ENCODE measurements at regions not wholly inside any gene's neighbourhood (a gene's known extent, or its start where the extent isn't known, plus 50 kb on each side); places are given as distances from the start of the nearest gene placed in this dataset.

DNA sequence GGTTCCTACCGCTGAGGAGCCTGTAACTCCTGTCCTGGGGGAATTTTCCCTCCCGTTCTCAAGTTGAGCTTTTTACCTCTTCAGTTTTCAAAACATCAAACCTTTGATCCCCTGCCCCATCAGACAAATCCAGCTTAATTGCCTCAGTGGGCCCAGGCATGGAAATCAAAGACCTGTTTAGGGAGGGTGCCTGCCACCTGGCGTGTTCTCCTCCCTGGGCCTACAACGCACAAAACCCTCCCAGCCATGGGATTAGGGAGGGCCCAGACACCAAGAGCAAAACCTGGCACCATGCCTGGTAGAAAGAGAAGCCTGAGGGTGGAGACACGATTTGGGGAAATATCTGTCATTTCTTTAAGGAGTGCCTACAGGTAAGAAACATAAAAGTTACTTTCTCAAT lies 672.9 kb downstream of the BCL11B start:
- WGBS (ENCODE audit: low lambda C conversion rate, missing lambda C conversion rate), result 66% methylated on average over 5 of the region's 5 CpGs
- H4K20me1 ChIP-seq (ENCODE audit: insufficient read depth, poor library complexity, severe bottlenecking), result no peaks in the 10 kb centered on the region
- H3K9me2 ChIP-seq (replicated peaks; ENCODE audit: insufficient read depth), result no peaks in the 10 kb centered on the region
- H3K4me2 ChIP-seq, result no peak overlapping the region
- H3K27me3 ChIP-seq, result no peaks in the 10 kb centered on the region
- no peak for DNase-seq (ENCODE audit: low spot score)
- H3K27ac ChIP-seq, result no peak overlapping the region
- no peaks in the 10 kb centered on the region for H3K79me2 ChIP-seq
- H3K9me3 ChIP-seq (ENCODE audit: low read depth), result no peaks in the 10 kb centered on the region
- no peak overlapping the region for H2AFZ ChIP-seq
- no peaks in the 10 kb centered on the region for H3K4me1 ChIP-seq (ENCODE audit: insufficient read depth)
- H3K4me3 ChIP-seq, result no peak overlapping the region
- no peak for TF ChIP-seq EZH2 (IDR thresholded peaks at IDR 0.05; ENCODE audit: borderline replicate concordance)
- TF ChIP-seq EZH2phosphoT487 (IDR thresholded peaks at IDR 0.05; ENCODE audit: low read depth, severe bottlenecking, unreplicated experiment), result no peak
- TF ChIP-seq, protein P1, sequence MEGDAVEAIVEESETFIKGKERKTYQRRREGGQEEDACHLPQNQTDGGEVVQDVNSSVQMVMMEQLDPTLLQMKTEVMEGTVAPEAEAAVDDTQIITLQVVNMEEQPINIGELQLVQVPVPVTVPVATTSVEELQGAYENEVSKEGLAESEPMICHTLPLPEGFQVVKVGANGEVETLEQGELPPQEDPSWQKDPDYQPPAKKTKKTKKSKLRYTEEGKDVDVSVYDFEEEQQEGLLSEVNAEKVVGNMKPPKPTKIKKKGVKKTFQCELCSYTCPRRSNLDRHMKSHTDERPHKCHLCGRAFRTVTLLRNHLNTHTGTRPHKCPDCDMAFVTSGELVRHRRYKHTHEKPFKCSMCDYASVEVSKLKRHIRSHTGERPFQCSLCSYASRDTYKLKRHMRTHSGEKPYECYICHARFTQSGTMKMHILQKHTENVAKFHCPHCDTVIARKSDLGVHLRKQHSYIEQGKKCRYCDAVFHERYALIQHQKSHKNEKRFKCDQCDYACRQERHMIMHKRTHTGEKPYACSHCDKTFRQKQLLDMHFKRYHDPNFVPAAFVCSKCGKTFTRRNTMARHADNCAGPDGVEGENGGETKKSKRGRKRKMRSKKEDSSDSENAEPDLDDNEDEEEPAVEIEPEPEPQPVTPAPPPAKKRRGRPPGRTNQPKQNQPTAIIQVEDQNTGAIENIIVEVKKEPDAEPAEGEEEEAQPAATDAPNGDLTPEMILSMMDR (IDR thresholded peaks at IDR 0.05; ENCODE audit: poor library complexity), result no peak
- no peaks in the 10 kb centered on the region for H3K36me3 ChIP-seq (replicated peaks; ENCODE audit: insufficient read depth, low read depth)

DNA sequence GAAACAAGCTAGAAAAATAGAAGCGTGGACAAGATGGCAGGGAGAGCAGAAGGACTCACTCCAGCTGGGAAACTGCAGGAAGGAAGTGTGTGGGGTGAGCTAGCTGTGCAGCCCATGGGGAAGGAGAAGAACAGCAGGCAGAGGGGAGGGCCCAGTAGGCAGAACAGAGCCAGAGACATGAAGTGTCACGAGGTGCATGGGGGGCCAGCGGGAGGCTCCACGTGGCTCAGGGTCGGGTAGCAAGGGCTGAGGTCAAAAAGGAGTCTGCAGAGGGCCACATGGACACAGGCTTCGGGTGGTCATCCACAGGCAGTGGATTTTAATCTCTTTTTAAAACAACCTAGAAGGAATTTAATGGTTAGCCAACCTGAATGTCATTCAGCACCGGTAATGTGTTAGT lies 669.0 kb downstream of the BCL11B start:
- Histone ChIP-seq H3K27me3 (no peaks in the 10 kb centered on the region), H3K4me2 (no peak overlapping the region), H3K9me3 (ENCODE audit: low read depth) (no peaks in the 10 kb centered on the region), H3K27ac (no peak overlapping the region), H4K20me1 (ENCODE audit: insufficient read depth, poor library complexity, severe bottlenecking) (no peaks in the 10 kb centered on the region), H3K79me2 (no peaks in the 10 kb centered on the region), H2AFZ (no peak overlapping the region), H3K36me3 (replicated peaks; ENCODE audit: insufficient read depth, low read depth) (no peaks in the 10 kb centered on the region), H3K4me1 (ENCODE audit: insufficient read depth) (no peaks in the 10 kb centered on the region), H3K4me3 (no peak overlapping the region), H3K9me2 (replicated peaks; ENCODE audit: insufficient read depth) (no peaks in the 10 kb centered on the region)
- no peak for DNase-seq (ENCODE audit: low spot score)
- TF ChIP-seq EZH2phosphoT487 (IDR thresholded peaks at IDR 0.05; ENCODE audit: low read depth, severe bottlenecking, unreplicated experiment), result no peak
- no peak for TF ChIP-seq EZH2 (IDR thresholded peaks at IDR 0.05; ENCODE audit: borderline replicate concordance)
- TF ChIP-seq, protein P1 (IDR thresholded peaks at IDR 0.05; ENCODE audit: poor library complexity), result no peak
- WGBS (ENCODE audit: low lambda C conversion rate, missing lambda C conversion rate), result 76% methylated on average over 7 of the region's 7 CpGs

DNA sequence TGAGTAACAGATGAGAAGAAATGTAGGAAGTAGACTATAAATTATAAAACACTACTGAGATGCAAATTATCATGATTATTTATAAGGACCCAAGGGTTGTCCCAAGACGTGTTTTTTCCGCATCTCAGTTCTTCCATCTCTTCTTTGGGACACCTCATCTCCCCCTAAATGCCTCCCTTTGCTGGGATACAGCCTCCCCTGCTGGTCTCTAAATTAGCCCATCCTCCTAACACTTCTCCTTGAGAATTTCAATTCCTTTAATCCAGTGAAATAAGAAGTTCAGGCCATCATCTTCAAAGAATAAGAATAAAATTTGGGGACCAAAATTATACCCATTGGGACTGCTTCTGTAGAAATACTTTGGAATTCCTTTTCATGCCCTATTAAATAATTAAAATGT lies 667.0 kb downstream of the BCL11B start:
- H3K4me3 ChIP-seq, result no peak overlapping the region
- H3K27ac ChIP-seq, result no peak overlapping the region
- H3K4me2 ChIP-seq, result no peak overlapping the region
- H3K9me3 ChIP-seq (ENCODE audit: low read depth), result no peaks in the 10 kb centered on the region
- no peak for DNase-seq (ENCODE audit: low spot score)
- H4K20me1 ChIP-seq (ENCODE audit: insufficient read depth, poor library complexity, severe bottlenecking), result no peaks in the 10 kb centered on the region
- H3K27me3 ChIP-seq, result no peaks in the 10 kb centered on the region
- no peaks in the 10 kb centered on the region for H3K9me2 ChIP-seq (replicated peaks; ENCODE audit: insufficient read depth)
- TF ChIP-seq, protein P1 (IDR thresholded peaks at IDR 0.05; ENCODE audit: poor library complexity), result no peak
- TF ChIP-seq EZH2phosphoT487 (IDR thresholded peaks at IDR 0.05; ENCODE audit: low read depth, severe bottlenecking, unreplicated experiment) (no peak), EZH2 (IDR thresholded peaks at IDR 0.05; ENCODE audit: borderline replicate concordance) (no peak)
- no peaks in the 10 kb centered on the region for H3K4me1 ChIP-seq (ENCODE audit: insufficient read depth)
- no peaks in the 10 kb centered on the region for H3K36me3 ChIP-seq (replicated peaks; ENCODE audit: insufficient read depth, low read depth)
- H2AFZ ChIP-seq, result no peak overlapping the region
- H3K79me2 ChIP-seq, result no peaks in the 10 kb centered on the region
- 69% methylated on average over 2 of the region's 2 CpGs for WGBS (ENCODE audit: low lambda C conversion rate, missing lambda C conversion rate)
